ENCODE measurements at regions not wholly inside any gene's neighbourhood (a gene's known extent, or its start where the extent isn't known, plus 50 kb on each side); places are given as distances from the start of the nearest gene placed in this dataset.
A peak's percentile ranks its signal among the peaks of the same experiment; 100 is the strongest.
"Not testable (repeated sequence)": the region's sequence is repeated elsewhere in the genome, so short reads cannot be mapped to it uniquely, and the experiment has no call there.

- H3K27me3 Mint-ChIP-seq (ENCODE audit: low read depth), result no peaks in the 10 kb centered on the region
- no peaks in the 10 kb centered on the region for H3K36me3 Mint-ChIP-seq (ENCODE audit: low read depth)
- H3K27ac Mint-ChIP-seq, result no peak overlapping the region
- H3K4me3 Mint-ChIP-seq, result no peak overlapping the region
- CTCF ChIA-PET, result interaction anchor here (0.6 kb wide), 1 partner anchor 674 kb away, joined by 3 read pairs; no protein-coding TSS in a partner anchor
- no peak for DNase-seq
- H3K4me1 Mint-ChIP-seq (ENCODE audit: low read depth), result no peaks in the 10 kb centered on the region
- intact Hi-C loops (cut with micrococcal nuclease), result no loop called here
- H3K9me3 Mint-ChIP-seq, result peaks cover 13% of the 10 kb centered on the region
Measured at GRCh38 chr7:69047151-69047754, 551.0 kb upstream of the AUTS2 start.

GRCh38 chr7:69049326-69049725, 548.9 kb upstream of the AUTS2 start:
- Mint-ChIP-seq H3K9me3 (peaks cover 5% of the 10 kb centered on the region), H3K27me3 (ENCODE audit: low read depth) (no peaks in the 10 kb centered on the region), H3K4me1 (ENCODE audit: low read depth) (no peaks in the 10 kb centered on the region), H3K27ac (no peak overlapping the region), H3K4me3 (no peak overlapping the region), H3K36me3 (ENCODE audit: low read depth) (no peaks in the 10 kb centered on the region)
- intact Hi-C loops (cut with micrococcal nuclease), result no loop called here
- DNase-seq, result no peak
- CTCF ChIA-PET, result no interaction called here

GRCh38 chr7:69052447-69052846, 545.8 kb upstream of the AUTS2 start:
- H3K27me3 Mint-ChIP-seq (ENCODE audit: low read depth), result no peaks in the 10 kb centered on the region
- intact Hi-C loops (cut with micrococcal nuclease), result no loop called here

DNA sequence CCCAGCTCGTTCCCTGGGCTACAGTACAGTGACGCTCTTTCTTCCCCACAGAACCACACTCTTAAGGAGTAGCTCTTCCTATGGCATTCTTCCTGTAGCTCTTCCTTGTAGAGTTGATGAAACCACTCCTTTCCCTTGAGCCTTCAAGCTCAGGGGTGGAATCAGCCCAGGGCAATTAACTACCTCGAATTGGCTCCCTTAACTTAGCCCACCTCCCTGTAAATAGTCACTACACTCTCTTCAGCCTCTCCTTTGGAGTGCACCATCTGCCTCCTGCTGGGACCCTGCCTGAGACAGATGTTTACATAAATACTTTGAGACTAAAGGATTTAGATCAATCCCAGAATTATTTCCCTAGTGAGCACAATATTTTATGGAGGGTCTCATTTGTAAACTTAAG, 537.8 kb upstream of the AUTS2 start:
- H3K27me3 Mint-ChIP-seq (ENCODE audit: low read depth), result no peaks in the 10 kb centered on the region
- H3K4me3 Mint-ChIP-seq, result no peak overlapping the region
- H3K36me3 Mint-ChIP-seq (ENCODE audit: low read depth), result no peaks in the 10 kb centered on the region
- DNase-seq, result no peak
- no peak overlapping the region for H3K27ac Mint-ChIP-seq
- H3K4me1 Mint-ChIP-seq (ENCODE audit: low read depth), result no peaks in the 10 kb centered on the region
- CTCF ChIA-PET, result no interaction called here
- intact Hi-C loops (cut with micrococcal nuclease), result no loop called here
- peaks cover 12% of the 10 kb centered on the region for H3K9me3 Mint-ChIP-seq

More at GRCh38 chr7:69052447-69052846, 545.8 kb upstream of the AUTS2 start:
- H3K4me3 Mint-ChIP-seq, result no peak overlapping the region
- CTCF ChIA-PET, result no interaction called here
- H3K27ac Mint-ChIP-seq, result no peak overlapping the region
- DNase-seq, result no peak
- H3K9me3 Mint-ChIP-seq, result peaks cover 3% of the 10 kb centered on the region
- no peaks in the 10 kb centered on the region for H3K4me1 Mint-ChIP-seq (ENCODE audit: low read depth)
- H3K36me3 Mint-ChIP-seq (ENCODE audit: low read depth), result no peaks in the 10 kb centered on the region

DNA sequence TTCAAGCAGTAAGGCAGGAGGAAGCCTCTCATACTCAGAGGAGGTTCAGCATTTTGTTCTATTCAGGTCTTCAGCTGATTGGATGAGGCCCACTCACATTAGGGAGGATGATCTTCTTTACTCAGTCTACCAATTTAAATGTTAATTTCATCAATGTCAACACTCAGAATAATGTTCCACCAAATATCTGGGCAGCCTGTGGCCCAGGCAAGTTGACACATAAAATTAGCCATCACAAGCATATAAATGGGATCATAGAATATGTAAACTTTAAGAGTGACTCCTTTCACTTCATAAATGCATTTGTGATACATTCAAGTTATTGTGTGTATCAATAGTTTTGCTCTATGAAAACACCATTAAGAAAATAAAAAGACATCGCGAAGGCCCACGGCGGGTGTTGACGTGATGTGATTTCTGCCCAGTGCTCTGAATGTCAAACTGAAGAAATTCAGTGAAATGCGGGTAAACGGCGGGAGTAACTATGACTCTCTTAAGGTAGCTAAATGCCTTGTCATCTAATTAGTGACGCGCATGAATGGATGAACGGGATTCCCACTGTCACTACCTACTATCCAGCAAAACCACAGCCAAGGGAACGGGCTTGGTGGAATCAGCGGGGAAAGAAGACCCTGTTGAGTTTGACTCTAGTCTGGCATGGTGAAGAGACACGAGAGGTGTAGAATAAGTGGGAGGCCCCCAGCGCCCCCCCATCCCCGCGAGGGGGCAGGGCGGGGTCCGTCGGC, 536.1 kb upstream of the AUTS2 start:
- Mint-ChIP-seq H3K4me3 (no peak overlapping the region), H3K27me3 (ENCODE audit: low read depth) (no peaks in the 10 kb centered on the region), H3K27ac (no peak overlapping the region), H3K36me3 (ENCODE audit: low read depth) (no peaks in the 10 kb centered on the region), H3K4me1 (ENCODE audit: low read depth) (no peaks in the 10 kb centered on the region), H3K9me3 (peaks cover 15% of the 10 kb centered on the region)
- intact Hi-C loops (cut with micrococcal nuclease), result no loop called here
- CTCF ChIA-PET, result no interaction called here
- DNase-seq, result no peak

GRCh38 chr7:69067397-69067796, 530.9 kb upstream of the AUTS2 start:
- Mint-ChIP-seq H3K27me3 (ENCODE audit: low read depth) (no peaks in the 10 kb centered on the region), H3K4me1 (ENCODE audit: low read depth) (no peaks in the 10 kb centered on the region), H3K9me3 (peaks cover 10% of the 10 kb centered on the region), H3K4me3 (no peak overlapping the region), H3K36me3 (ENCODE audit: low read depth) (no peaks in the 10 kb centered on the region), H3K27ac (no peak overlapping the region)
- peak; percentile 4 for DNase-seq
- intact Hi-C loops (cut with micrococcal nuclease), result no loop called here
- CTCF ChIA-PET, result no interaction called here

DNA sequence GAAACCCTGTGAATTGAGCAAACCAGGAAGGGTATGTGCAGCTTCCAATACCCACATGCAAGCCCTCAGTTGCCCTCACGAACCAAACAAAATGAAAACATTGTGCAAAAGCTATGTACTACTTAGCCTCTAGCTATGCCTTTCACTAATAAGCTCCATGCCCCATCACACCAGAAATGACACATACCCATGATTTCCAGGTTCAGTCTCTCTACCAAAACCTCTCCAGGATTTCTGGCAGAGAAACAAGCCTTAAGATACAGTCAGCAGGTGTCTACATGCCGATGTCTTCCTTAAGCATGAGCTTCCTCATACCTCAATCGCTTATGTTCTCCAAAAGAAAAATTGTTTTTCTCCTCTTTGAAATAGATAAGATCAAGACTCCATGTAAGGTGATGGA, 527.8 kb upstream of the AUTS2 start:
- Mint-ChIP-seq H3K4me1 (ENCODE audit: low read depth) (no peaks in the 10 kb centered on the region), H3K9me3 (peaks cover 21% of the 10 kb centered on the region), H3K4me3 (no peak overlapping the region), H3K27me3 (ENCODE audit: low read depth) (no peaks in the 10 kb centered on the region), H3K36me3 (ENCODE audit: low read depth) (no peaks in the 10 kb centered on the region), H3K27ac (no peak overlapping the region)
- CTCF ChIA-PET, result interaction anchor here (0.6 kb wide), 1 partner anchor 515 kb away, joined by 3 read pairs; no protein-coding TSS in a partner anchor
- DNase-seq, result no peak
- intact Hi-C loops (cut with micrococcal nuclease), result no loop called here

- intact Hi-C loops (cut with micrococcal nuclease), result no loop called here
- Mint-ChIP-seq H3K27me3 (ENCODE audit: low read depth) (no peaks in the 10 kb centered on the region), H3K4me3 (no peak overlapping the region), H3K36me3 (ENCODE audit: low read depth) (no peaks in the 10 kb centered on the region), H3K9me3 (peaks cover 19% of the 10 kb centered on the region), H3K4me1 (ENCODE audit: low read depth) (no peaks in the 10 kb centered on the region), H3K27ac (no peak overlapping the region)
- CTCF ChIA-PET, result no interaction called here
- DNase-seq, result no peak
Measured at GRCh38 chr7:69076566-69076965, 521.7 kb upstream of the AUTS2 start.

GRCh38 chr7:69078997-69079769, 519.1 kb upstream of the AUTS2 start:
- no peak overlapping the region for H3K27ac Mint-ChIP-seq
- no peak for DNase-seq
- peaks cover 10% of the 10 kb centered on the region for H3K9me3 Mint-ChIP-seq
- intact Hi-C loops (cut with micrococcal nuclease), result no loop called here
- H3K4me1 Mint-ChIP-seq (ENCODE audit: low read depth), result no peaks in the 10 kb centered on the region
- no peaks in the 10 kb centered on the region for H3K27me3 Mint-ChIP-seq (ENCODE audit: low read depth)
- no peak overlapping the region for H3K4me3 Mint-ChIP-seq
- CTCF ChIA-PET, result interaction anchor here (0.5 to 0.6 kb wide), 2 partner anchors 1005 to 1595 kb away, joined by 3 read pairs; no protein-coding TSS in a partner anchor
- H3K36me3 Mint-ChIP-seq (ENCODE audit: low read depth), result no peaks in the 10 kb centered on the region

DNA sequence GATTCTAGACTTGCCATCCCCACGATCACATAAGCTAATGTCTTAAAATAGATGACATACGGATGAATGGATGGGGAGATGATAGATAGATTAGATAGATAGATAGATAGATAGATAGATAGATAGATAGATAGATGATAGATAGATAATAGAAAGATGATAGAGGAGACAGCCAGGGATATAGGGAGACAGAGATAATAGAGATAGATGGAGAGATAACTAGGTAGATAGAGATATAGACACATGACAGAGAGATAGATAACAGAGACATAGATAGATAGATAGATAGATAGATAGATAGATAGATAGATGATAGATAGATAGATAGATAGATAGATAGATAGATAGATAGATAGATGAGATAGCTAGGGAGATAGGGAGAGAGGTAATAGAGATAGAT, 511.0 kb upstream of the AUTS2 start:
- H3K27ac Mint-ChIP-seq; DNase-seq; CTCF ChIA-PET; H3K9me3 Mint-ChIP-seq; H3K27me3 Mint-ChIP-seq (ENCODE audit: low read depth); intact Hi-C loops (cut with micrococcal nuclease); H3K4me1 Mint-ChIP-seq (ENCODE audit: low read depth); H3K36me3 Mint-ChIP-seq (ENCODE audit: low read depth); H3K4me3 Mint-ChIP-seq: not testable (repeated sequence)

DNA sequence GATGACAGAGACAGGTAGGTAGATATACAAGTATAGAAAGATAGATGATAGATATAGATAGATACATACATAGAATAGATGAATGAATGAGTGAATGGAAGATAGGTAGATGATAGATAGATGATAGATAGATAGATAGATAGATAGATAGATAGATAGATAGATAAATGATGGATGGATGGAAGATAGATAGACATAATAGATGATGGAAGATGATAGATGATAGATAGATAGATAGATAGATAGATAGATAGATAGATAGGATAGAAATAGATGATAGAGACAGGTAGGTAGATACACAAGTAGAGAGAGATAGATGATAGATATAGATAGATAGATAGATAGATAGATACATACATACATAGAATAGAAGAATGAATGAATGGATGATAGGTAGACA, 510.1 kb upstream of the AUTS2 start:
- DNase-seq, result no peak
- Mint-ChIP-seq H3K4me1 (ENCODE audit: low read depth) (no peaks in the 10 kb centered on the region), H3K9me3 (peaks cover 7% of the 10 kb centered on the region), H3K27ac (no peak overlapping the region), H3K4me3 (no peak overlapping the region), H3K27me3 (ENCODE audit: low read depth) (no peaks in the 10 kb centered on the region), H3K36me3 (ENCODE audit: low read depth) (no peaks in the 10 kb centered on the region)
- CTCF ChIA-PET, result no interaction called here
- intact Hi-C loops (cut with micrococcal nuclease), result no loop called here

DNA sequence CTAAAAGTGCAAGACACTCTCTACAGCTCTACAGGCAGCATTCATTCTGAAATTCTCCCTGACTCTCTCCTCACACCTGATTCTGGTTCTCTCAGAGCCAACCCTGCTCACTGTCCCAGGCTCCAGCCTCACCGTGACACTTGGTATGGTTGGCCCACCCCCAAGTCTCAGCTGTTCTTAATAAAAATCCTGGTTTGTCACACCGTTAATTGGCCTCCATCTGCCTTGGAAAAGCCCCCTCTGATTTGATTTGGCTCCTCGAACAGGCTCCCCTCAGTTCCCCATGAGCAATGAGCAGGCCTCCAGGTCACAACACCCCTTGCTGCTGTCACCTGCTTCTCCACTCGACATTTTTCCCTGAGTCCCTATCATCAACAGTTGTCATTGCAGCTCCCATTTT, 507.3 kb upstream of the AUTS2 start:
- peaks cover 10% of the 10 kb centered on the region for H3K9me3 Mint-ChIP-seq
- H3K4me1 Mint-ChIP-seq (ENCODE audit: low read depth), result no peaks in the 10 kb centered on the region
- DNase-seq, result no peak
- CTCF ChIA-PET, result no interaction called here
- intact Hi-C loops (cut with micrococcal nuclease), result no loop called here
- H3K27ac Mint-ChIP-seq, result no peak overlapping the region
- H3K27me3 Mint-ChIP-seq (ENCODE audit: low read depth), result no peaks in the 10 kb centered on the region
- H3K36me3 Mint-ChIP-seq (ENCODE audit: low read depth), result no peaks in the 10 kb centered on the region
- H3K4me3 Mint-ChIP-seq, result no peak overlapping the region

- intact Hi-C loops (cut with micrococcal nuclease), result no loop called here
- H3K27me3 Mint-ChIP-seq (ENCODE audit: low read depth), result no peaks in the 10 kb centered on the region
- H3K4me3 Mint-ChIP-seq, result no peak overlapping the region
Measured at GRCh38 chr7:69091521-69091920, 506.8 kb upstream of the AUTS2 start.

More at GRCh38 chr7:69091521-69091920, 506.8 kb upstream of the AUTS2 start:
- peaks cover 10% of the 10 kb centered on the region for H3K9me3 Mint-ChIP-seq
- DNase-seq, result no peak
- H3K4me1 Mint-ChIP-seq (ENCODE audit: low read depth), result no peaks in the 10 kb centered on the region
- CTCF ChIA-PET, result no interaction called here
- no peak overlapping the region for H3K27ac Mint-ChIP-seq
- H3K36me3 Mint-ChIP-seq (ENCODE audit: low read depth), result no peaks in the 10 kb centered on the region

Measured in activated naive CD4-positive, alpha-beta T cell treated with anti-CD3 and anti-CD28 coated beads for 36 hours (primary cell).